GM23338 (cell line): ENCODE measurements at regions not wholly inside any gene's neighbourhood (a gene's known extent, or its start where the extent isn't known, plus 50 kb on each side); places are given as distances from the start of the nearest gene placed in this dataset.

Source experiments
- ATAC-seq: fragments of 200-7000 bp; cut with Tn5 transposase; 3 replicates; pipeline ENCODE4 v1.9.1; 2020
- DNase-seq: peaks from one replicate; pipeline ENCODE4 v3.0.0-alpha.2; 2015; ENCODE audit warnings: low spot score
- H2AFZ ChIP-seq: fragments of 200-600 bp; sonication (generic); 2 replicates; pipeline ENCODE4 v1.8.0; 2016; ENCODE audit warnings: antibody characterized with exemption, mild to moderate bottlenecking, moderate library complexity
- H3F3A ChIP-seq: fragments of 200-600 bp; sonication (generic); replicated peaks from 2 replicates; pipeline ENCODE4 v1.8.0; 2017; ENCODE audit warnings: antibody characterized with exemption, mixed run types, low read depth
- H3K27ac ChIP-seq: fragments of 200-600 bp; sonication (generic); 2 replicates; pipeline ENCODE4 v1.6.1; 2016; ENCODE audit warnings: low read depth
- H3K27me3 ChIP-seq: fragments of 200-600 bp; sonication (generic); 2 replicates; pipeline ENCODE4 v1.8.0; 2016; ENCODE audit warnings: mild to moderate bottlenecking, mixed run types, moderate library complexity; ENCODE audit not compliant: insufficient read depth
- H3K36me3 ChIP-seq: fragments of 200-600 bp; sonication (generic); 2 replicates; pipeline ENCODE4 v1.8.0; 2016; ENCODE audit warnings: mild to moderate bottlenecking; ENCODE audit not compliant: insufficient read depth
- H3K4me1 ChIP-seq: fragments of 200-600 bp; sonication (generic); 2 replicates; pipeline ENCODE4 v1.8.0; 2016; ENCODE audit warnings: mild to moderate bottlenecking, moderate library complexity; ENCODE audit not compliant: insufficient read depth
- H3K4me2 ChIP-seq: fragments of 200-600 bp; sonication (generic); 2 replicates; pipeline ENCODE4 v1.7.1; 2017; ENCODE audit warnings: mixed run types
- H3K4me3 ChIP-seq: fragments of 200-600 bp; sonication (generic); 2 replicates; pipeline ENCODE4 v1.6.1; 2016; ENCODE audit warnings: mixed run types
- H3K79me2 ChIP-seq: fragments of 200-600 bp; sonication (generic); replicated peaks from 2 replicates; pipeline ENCODE4 v1.8.0; 2017; ENCODE audit warnings: mild to moderate bottlenecking; ENCODE audit not compliant: insufficient read depth
- H3K9me2 ChIP-seq: fragments of 200-600 bp; sonication (generic); 2 replicates; pipeline ENCODE4 v1.8.0; 2017; ENCODE audit not compliant: insufficient read depth
- H4K20me1 ChIP-seq: fragments of 200-600 bp; sonication (generic); replicated peaks from 2 replicates; pipeline ENCODE4 v1.8.0; 2017; ENCODE audit warnings: mild to moderate bottlenecking; ENCODE audit not compliant: insufficient read depth
- H3K27ac Mint-ChIP-seq: 2 replicates; pipeline ENCODE4 v1.8.0; 2020; ENCODE audit warnings: inconsistent platforms, mild to moderate bottlenecking, moderate library complexity, mixed read lengths
- H3K27me3 Mint-ChIP-seq: 3 replicates; pipeline ENCODE4 v1.8.0; 2022; ENCODE audit warnings: low read depth, mild to moderate bottlenecking, moderate library complexity, mixed read lengths, inconsistent platforms; ENCODE audit not compliant: insufficient read depth, poor library complexity
- H3K36me3 Mint-ChIP-seq: 3 replicates; pipeline ENCODE4 v1.8.0; 2021; ENCODE audit warnings: low read depth, mild to moderate bottlenecking, inconsistent platforms, moderate library complexity, mixed read lengths
- H3K4me1 Mint-ChIP-seq: 3 replicates; pipeline ENCODE4 v1.8.0; 2020; ENCODE audit warnings: mild to moderate bottlenecking, inconsistent platforms, mixed read lengths
- H3K4me3 Mint-ChIP-seq: 3 replicates; pipeline ENCODE4 v1.8.0; 2021; ENCODE audit warnings: moderate library complexity, mild to moderate bottlenecking, inconsistent platforms, mixed read lengths
- H3K9me3 Mint-ChIP-seq: 3 replicates; pipeline ENCODE4 v1.8.0; 2020; ENCODE audit warnings: moderate library complexity, mild to moderate bottlenecking, inconsistent platforms, mixed read lengths
- CREB1 ChIP-seq: fragments of 250-450 bp; sonication (Bioruptor Pico); IDR thresholded peaks from 2 replicates; pipeline ENCODE4 v1.5.0; 2020; ENCODE audit warnings: low read depth, mild to moderate bottlenecking, moderate library complexity
- NANOG ChIP-seq: IDR thresholded peaks from 2 replicates; pipeline ENCODE4 v1.6.1; 2016; ENCODE audit warnings: antibody characterized with exemption, borderline replicate concordance
- POLR2AphosphoS5 ChIP-seq: IDR thresholded peaks from 2 replicates; pipeline ENCODE4 v1.6.1; 2016; ENCODE audit warnings: antibody characterized with exemption, low read depth
- ZNF331 ChIP-seq: fragments of 250-450 bp; sonication (Bioruptor Pico); IDR thresholded peaks from 2 replicates; pipeline ENCODE4 v1.5.0; 2020; ENCODE audit warnings: low read depth, mild to moderate bottlenecking, moderate library complexity
- TF ChIP-seq, protein P1 (sequence below): IDR thresholded peaks from 2 replicates; pipeline ENCODE4 v1.6.1; 2016; ENCODE audit warnings: antibody characterized with exemption
- TF ChIP-seq, protein P2 (sequence below): fragments of 250-450 bp; sonication (Bioruptor Pico); IDR thresholded peaks from 2 replicates; pipeline ENCODE4 v1.5.0; 2020; ENCODE audit warnings: mild to moderate bottlenecking, moderate library complexity

DNA sequence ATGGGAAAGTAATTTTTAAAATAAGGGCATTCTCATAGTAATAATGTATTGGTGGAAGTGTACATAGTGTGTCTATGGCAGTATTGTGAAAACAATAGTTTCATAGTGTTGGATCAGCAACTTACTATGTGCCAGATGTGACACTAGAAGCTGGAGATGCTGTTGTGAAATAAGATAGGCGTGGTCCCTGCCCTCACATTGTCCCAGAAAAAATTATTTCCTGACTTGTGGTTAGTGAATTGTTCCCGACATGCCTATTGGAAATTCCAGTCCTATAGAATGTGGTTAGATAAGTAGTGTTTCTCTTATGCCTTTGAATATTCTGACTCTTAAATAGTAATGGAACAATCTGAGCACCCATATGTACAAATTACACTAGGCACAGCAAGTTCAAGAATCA is 55.3 kb upstream of the MTAP start:
- Histone ChIP-seq H2AFZ (no peak overlapping the region), H3K9me2 (no peaks in the 10 kb centered on the region), H3K27me3 (peaks cover 100% of the 10 kb centered on the region), H3K27ac (no peak overlapping the region), H4K20me1 (peaks cover 12% of the 10 kb centered on the region; the same call in 1 of the 2 replicates), H3K79me2 (no peaks in the 10 kb centered on the region), H3F3A (no peaks in the 10 kb centered on the region), H3K4me2 (no peak overlapping the region), H3K36me3 (no peaks in the 10 kb centered on the region), H3K4me3 (no peak overlapping the region), H3K4me1 (no peaks in the 10 kb centered on the region)
- Mint-ChIP-seq H3K4me3 (no peak overlapping the region), H3K9me3 (no peaks in the 10 kb centered on the region), H3K27ac (no peak overlapping the region), H3K27me3 (peaks cover 85% of the 10 kb centered on the region), H3K36me3 (no peaks in the 10 kb centered on the region), H3K4me1 (peaks cover 5% of the 10 kb centered on the region; the same call in 2 of the 3 replicates)
- ATAC-seq: no peak
- TF ChIP-seq, protein P1, sequence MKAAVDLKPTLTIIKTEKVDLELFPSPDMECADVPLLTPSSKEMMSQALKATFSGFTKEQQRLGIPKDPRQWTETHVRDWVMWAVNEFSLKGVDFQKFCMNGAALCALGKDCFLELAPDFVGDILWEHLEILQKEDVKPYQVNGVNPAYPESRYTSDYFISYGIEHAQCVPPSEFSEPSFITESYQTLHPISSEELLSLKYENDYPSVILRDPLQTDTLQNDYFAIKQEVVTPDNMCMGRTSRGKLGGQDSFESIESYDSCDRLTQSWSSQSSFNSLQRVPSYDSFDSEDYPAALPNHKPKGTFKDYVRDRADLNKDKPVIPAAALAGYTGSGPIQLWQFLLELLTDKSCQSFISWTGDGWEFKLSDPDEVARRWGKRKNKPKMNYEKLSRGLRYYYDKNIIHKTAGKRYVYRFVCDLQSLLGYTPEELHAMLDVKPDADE: no peak
- TF ChIP-seq POLR2AphosphoS5: no peak
- TF ChIP-seq NANOG: no peak
- TF ChIP-seq, protein P2, sequence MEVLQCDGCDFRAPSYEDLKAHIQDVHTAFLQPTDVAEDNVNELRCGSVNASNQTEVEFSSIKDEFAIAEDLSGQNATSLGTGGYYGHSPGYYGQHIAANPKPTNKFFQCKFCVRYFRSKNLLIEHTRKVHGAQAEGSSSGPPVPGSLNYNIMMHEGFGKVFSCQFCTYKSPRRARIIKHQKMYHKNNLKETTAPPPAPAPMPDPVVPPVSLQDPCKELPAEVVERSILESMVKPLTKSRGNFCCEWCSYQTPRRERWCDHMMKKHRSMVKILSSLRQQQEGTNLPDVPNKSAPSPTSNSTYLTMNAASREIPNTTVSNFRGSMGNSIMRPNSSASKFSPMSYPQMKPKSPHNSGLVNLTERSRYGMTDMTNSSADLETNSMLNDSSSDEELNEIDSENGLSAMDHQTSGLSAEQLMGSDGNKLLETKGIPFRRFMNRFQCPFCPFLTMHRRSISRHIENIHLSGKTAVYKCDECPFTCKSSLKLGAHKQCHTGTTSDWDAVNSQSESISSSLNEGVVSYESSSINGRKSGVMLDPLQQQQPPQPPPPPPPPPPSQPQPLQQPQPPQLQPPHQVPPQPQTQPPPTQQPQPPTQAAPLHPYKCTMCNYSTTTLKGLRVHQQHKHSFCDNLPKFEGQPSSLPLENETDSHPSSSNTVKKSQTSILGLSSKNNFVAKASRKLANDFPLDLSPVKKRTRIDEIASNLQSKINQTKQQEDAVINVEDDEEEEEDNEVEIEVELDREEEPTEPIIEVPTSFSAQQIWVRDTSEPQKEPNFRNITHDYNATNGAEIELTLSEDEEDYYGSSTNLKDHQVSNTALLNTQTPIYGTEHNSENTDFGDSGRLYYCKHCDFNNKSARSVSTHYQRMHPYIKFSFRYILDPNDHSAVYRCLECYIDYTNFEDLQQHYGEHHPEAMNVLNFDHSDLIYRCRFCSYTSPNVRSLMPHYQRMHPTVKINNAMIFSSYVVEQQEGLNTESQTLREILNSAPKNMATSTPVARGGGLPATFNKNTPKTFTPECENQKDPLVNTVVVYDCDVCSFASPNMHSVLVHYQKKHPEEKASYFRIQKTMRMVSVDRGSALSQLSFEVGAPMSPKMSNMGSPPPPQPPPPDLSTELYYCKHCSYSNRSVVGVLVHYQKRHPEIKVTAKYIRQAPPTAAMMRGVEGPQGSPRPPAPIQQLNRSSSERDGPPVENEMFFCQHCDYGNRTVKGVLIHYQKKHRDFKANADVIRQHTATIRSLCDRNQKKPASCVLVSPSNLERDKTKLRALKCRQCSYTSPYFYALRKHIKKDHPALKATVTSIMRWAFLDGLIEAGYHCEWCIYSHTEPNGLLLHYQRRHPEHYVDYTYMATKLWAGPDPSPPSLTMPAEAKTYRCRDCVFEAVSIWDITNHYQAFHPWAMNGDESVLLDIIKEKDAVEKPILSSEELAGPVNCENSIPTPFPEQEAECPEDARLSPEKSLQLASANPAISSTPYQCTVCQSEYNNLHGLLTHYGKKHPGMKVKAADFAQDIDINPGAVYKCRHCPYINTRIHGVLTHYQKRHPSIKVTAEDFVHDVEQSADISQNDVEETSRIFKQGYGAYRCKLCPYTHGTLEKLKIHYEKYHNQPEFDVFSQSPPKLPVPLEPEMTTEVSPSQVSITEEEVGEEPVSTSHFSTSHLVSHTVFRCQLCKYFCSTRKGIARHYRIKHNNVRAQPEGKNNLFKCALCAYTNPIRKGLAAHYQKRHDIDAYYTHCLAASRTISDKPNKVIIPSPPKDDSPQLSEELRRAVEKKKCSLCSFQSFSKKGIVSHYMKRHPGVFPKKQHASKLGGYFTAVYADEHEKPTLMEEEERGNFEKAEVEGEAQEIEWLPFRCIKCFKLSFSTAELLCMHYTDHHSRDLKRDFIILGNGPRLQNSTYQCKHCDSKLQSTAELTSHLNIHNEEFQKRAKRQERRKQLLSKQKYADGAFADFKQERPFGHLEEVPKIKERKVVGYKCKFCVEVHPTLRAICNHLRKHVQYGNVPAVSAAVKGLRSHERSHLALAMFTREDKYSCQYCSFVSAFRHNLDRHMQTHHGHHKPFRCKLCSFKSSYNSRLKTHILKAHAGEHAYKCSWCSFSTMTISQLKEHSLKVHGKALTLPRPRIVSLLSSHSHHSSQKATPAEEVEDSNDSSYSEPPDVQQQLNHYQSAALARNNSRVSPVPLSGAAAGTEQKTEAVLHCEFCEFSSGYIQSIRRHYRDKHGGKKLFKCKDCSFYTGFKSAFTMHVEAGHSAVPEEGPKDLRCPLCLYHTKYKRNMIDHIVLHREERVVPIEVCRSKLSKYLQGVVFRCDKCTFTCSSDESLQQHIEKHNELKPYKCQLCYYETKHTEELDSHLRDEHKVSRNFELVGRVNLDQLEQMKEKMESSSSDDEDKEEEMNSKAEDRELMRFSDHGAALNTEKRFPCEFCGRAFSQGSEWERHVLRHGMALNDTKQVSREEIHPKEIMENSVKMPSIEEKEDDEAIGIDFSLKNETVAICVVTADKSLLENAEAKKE (CRISPR knock-in tag): no peak
- TF ChIP-seq CREB1: no peak
- no peak for TF ChIP-seq ZNF331 (CRISPR knock-in tag)
- no peak for DNase-seq
